HG02970 (cell line): ENCODE measurements at regions not wholly inside any gene's neighbourhood (a gene's known extent, or its start where the extent isn't known, plus 50 kb on each side); places are given as distances from the start of the nearest gene placed in this dataset.
"Not testable (repeated sequence)": the region's sequence is repeated elsewhere in the genome, so short reads cannot be mapped to it uniquely, and the experiment has no call there.

Source experiments
- ATAC-seq: cut with Tn5 transposase; IDR thresholded peaks from one replicate; pipeline ENCODE4 v1.9.1; 2021; ENCODE audit warnings: mild to moderate bottlenecking, moderate library complexity, moderate number of reproducible peaks; ENCODE audit not compliant: unreplicated experiment, low FRiP score

DNA sequence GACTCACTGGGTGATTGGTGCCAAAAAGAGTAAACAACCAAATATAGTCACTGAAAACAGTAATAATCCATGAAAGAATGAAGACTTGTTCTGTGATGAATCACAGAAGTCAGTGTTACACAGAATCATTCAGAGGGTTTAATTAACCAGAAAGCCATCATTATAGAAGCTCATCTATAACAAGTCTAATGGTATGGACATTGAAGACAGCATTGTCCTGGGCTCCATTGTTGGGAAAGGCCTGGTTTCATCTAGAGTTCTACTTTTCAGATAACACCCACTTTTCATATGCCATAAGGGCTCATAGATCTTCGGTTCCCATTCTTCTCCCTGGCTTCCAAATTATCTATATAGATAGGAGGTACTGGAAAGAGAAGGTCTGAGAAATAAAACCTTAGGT is 80.3 kb upstream of the ZWINT start:
- ATAC-seq = not testable (repeated sequence)
